HG02642 (cell line): ENCODE measurements at regions not wholly inside any gene's neighbourhood (a gene's known extent, or its start where the extent isn't known, plus 50 kb on each side); places are given as distances from the start of the nearest gene placed in this dataset.
A peak's percentile ranks its signal among the peaks of the same experiment; 100 is the strongest.

Experiments used
- ATAC-seq: cut with Tn5 transposase; IDR thresholded peaks from one replicate; pipeline ENCODE4 v1.9.1; 2021; ENCODE audit warnings: mild to moderate bottlenecking; ENCODE audit not compliant: unreplicated experiment, poor library complexity

GRCh38 chr4:114161809-114162208 lies 182.4 kb upstream of the ARSJ start:
- no peak for ATAC-seq

GRCh38 chr4:114163051-114163450 lies 183.6 kb upstream of the ARSJ start:
- no peak for ATAC-seq

- ATAC-seq, result no peak
Measured at GRCh38 chr4:114173968-114174367, 194.5 kb upstream of the ARSJ start.

GRCh38 chr4:114177628-114178027 lies 198.2 kb upstream of the ARSJ start:
- ATAC-seq, result no peak

GRCh38 chr4:114178392-114178791 lies 198.9 kb upstream of the ARSJ start:
- ATAC-seq, result no peak

- ATAC-seq, result peak; percentile 66
Measured at GRCh38 chr4:114180481-114180880, 201.0 kb upstream of the ARSJ start.

GRCh38 chr4:114184901-114185300 lies 205.5 kb upstream of the ARSJ start:
- no peak for ATAC-seq

- no peak for ATAC-seq
Measured at GRCh38 chr4:114187592-114187991, 208.1 kb upstream of the ARSJ start.

- no peak for ATAC-seq
Measured at GRCh38 chr4:114191496-114191895, 212.0 kb upstream of the ARSJ start.

- no peak for ATAC-seq
Measured at GRCh38 chr4:114192854-114193253, 213.4 kb upstream of the ARSJ start.

- ATAC-seq, result no peak
Measured at GRCh38 chr4:114193624-114194399, 214.4 kb upstream of the ARSJ start.

GRCh38 chr4:114196606-114197005 lies 217.2 kb upstream of the ARSJ start:
- ATAC-seq, result no peak

GRCh38 chr4:114200026-114200425 lies 220.6 kb upstream of the ARSJ start:
- ATAC-seq, result no peak

GRCh38 chr4:114205261-114205660 lies 225.8 kb upstream of the ARSJ start:
- no peak for ATAC-seq

- peak; percentile 16 for ATAC-seq
Measured at GRCh38 chr4:114208574-114209151, 229.2 kb upstream of the ARSJ start.

GRCh38 chr4:114209584-114209983 lies 230.1 kb upstream of the ARSJ start:
- ATAC-seq, result peak; percentile 76

- ATAC-seq, result no peak
Measured at GRCh38 chr4:114211556-114211955, 232.1 kb upstream of the ARSJ start.

GRCh38 chr4:114217150-114217817 lies 237.8 kb upstream of the ARSJ start:
- ATAC-seq, result no peak

GRCh38 chr4:114223580-114223979 lies 244.1 kb upstream of the ARSJ start:
- no peak for ATAC-seq

- no peak for ATAC-seq
Measured at GRCh38 chr4:114225436-114225835, 246.0 kb upstream of the ARSJ start.

GRCh38 chr4:114226179-114226578 lies 246.7 kb upstream of the ARSJ start:
- ATAC-seq, result no peak
